Nephron progenitor cell (in vitro differentiated cells): ENCODE measurements at regions not wholly inside any gene's neighbourhood (a gene's known extent, or its start where the extent isn't known, plus 50 kb on each side); places are given as distances from the start of the nearest gene placed in this dataset.
"Not testable (repeated sequence)": the region's sequence is repeated elsewhere in the genome, so short reads cannot be mapped to it uniquely, and the experiment has no call there.

Source experiments
- DNase-seq: peaks from one replicate; pipeline ENCODE4 v3.0.0; 2021
- H3K27ac Mint-ChIP-seq: 2 replicates; pipeline ENCODE4 v1.8.0; 2021; ENCODE audit warnings: mild to moderate bottlenecking, moderate library complexity, mixed read lengths
- H3K27me3 Mint-ChIP-seq: 2 replicates; pipeline ENCODE4 v1.8.0; 2021; ENCODE audit warnings: mild to moderate bottlenecking, low read depth, mixed read lengths; ENCODE audit not compliant: poor library complexity
- H3K36me3 Mint-ChIP-seq: 2 replicates; pipeline ENCODE4 v1.8.0; 2021; ENCODE audit warnings: low read depth, mixed read lengths
- H3K4me1 Mint-ChIP-seq: 2 replicates; pipeline ENCODE4 v1.8.0; 2021; ENCODE audit warnings: mixed read lengths
- H3K4me3 Mint-ChIP-seq: 2 replicates; pipeline ENCODE4 v1.8.0; 2021; ENCODE audit warnings: mild to moderate bottlenecking, moderate library complexity, mixed read lengths
- H3K9me3 Mint-ChIP-seq: 2 replicates; pipeline ENCODE4 v1.8.0; 2021; ENCODE audit warnings: mild to moderate bottlenecking, moderate library complexity, mixed read lengths
- CTCF ChIP-seq: fragments of 200-600 bp; sonication (generic); IDR thresholded peaks from 2 replicates; pipeline ENCODE4 v1.5.0; 2021; ENCODE audit warnings: antibody characterized with exemption

GRCh38 chrX:82362990-82363389 lies 1145.1 kb upstream of the POU3F4 start:
- Mint-ChIP-seq H3K27me3 (no peaks in the 10 kb centered on the region), H3K4me1 (no peaks in the 10 kb centered on the region), H3K36me3 (no peaks in the 10 kb centered on the region), H3K27ac (no peak overlapping the region), H3K4me3 (no peak overlapping the region), H3K9me3 (peaks cover 27% of the 10 kb centered on the region)
- no peak for DNase-seq
- no peak for TF ChIP-seq CTCF

- Mint-ChIP-seq H3K27ac (no peak overlapping the region), H3K36me3 (no peaks in the 10 kb centered on the region), H3K27me3 (no peaks in the 10 kb centered on the region), H3K4me1 (no peaks in the 10 kb centered on the region), H3K9me3 (peaks cover 23% of the 10 kb centered on the region), H3K4me3 (no peak overlapping the region)
- no peak for TF ChIP-seq CTCF
- no peak for DNase-seq
Observed at GRCh38 chrX:82370978-82371646, 1137.0 kb upstream of the POU3F4 start.

- no peak for TF ChIP-seq CTCF
- H3K9me3 Mint-ChIP-seq, result peaks cover 49% of the 10 kb centered on the region
- no peaks in the 10 kb centered on the region for H3K27me3 Mint-ChIP-seq
- H3K4me1 Mint-ChIP-seq, result no peaks in the 10 kb centered on the region
- no peak overlapping the region for H3K4me3 Mint-ChIP-seq
- H3K27ac Mint-ChIP-seq, result no peak overlapping the region
- no peak for DNase-seq
- no peaks in the 10 kb centered on the region for H3K36me3 Mint-ChIP-seq
Observed at GRCh38 chrX:82384401-82384800, 1123.7 kb upstream of the POU3F4 start.

- Mint-ChIP-seq H3K36me3 (no peaks in the 10 kb centered on the region), H3K27ac (no peak overlapping the region), H3K4me3 (no peak overlapping the region), H3K9me3 (peaks cover 36% of the 10 kb centered on the region), H3K27me3 (no peaks in the 10 kb centered on the region), H3K4me1 (no peaks in the 10 kb centered on the region)
- no peak for TF ChIP-seq CTCF
- no peak for DNase-seq
Observed at GRCh38 chrX:82412858-82413257, 1095.2 kb upstream of the POU3F4 start.

GRCh38 chrX:82442281-82442680 lies 1065.8 kb upstream of the POU3F4 start:
- no peaks in the 10 kb centered on the region for H3K4me1 Mint-ChIP-seq
- no peaks in the 10 kb centered on the region for H3K27me3 Mint-ChIP-seq
- TF ChIP-seq CTCF, result no peak
- H3K36me3 Mint-ChIP-seq, result no peaks in the 10 kb centered on the region
- H3K4me3 Mint-ChIP-seq, result no peak overlapping the region
- peaks cover 52% of the 10 kb centered on the region for H3K9me3 Mint-ChIP-seq
- no peak for DNase-seq
- H3K27ac Mint-ChIP-seq, result no peak overlapping the region

- no peaks in the 10 kb centered on the region for H3K36me3 Mint-ChIP-seq
- TF ChIP-seq CTCF, result no peak
- peaks cover 80% of the 10 kb centered on the region for H3K9me3 Mint-ChIP-seq
- H3K27me3 Mint-ChIP-seq, result peaks cover 6% of the 10 kb centered on the region
- no peak for DNase-seq
- H3K4me1 Mint-ChIP-seq, result no peaks in the 10 kb centered on the region
- no peak overlapping the region for H3K4me3 Mint-ChIP-seq
- no peak overlapping the region for H3K27ac Mint-ChIP-seq
Observed at GRCh38 chrX:82451725-82452124, 1056.4 kb upstream of the POU3F4 start.

GRCh38 chrX:82455852-82456251 lies 1052.2 kb upstream of the POU3F4 start:
- not testable (repeated sequence) for H3K27me3 Mint-ChIP-seq, H3K4me1 Mint-ChIP-seq, H3K4me3 Mint-ChIP-seq, DNase-seq, H3K36me3 Mint-ChIP-seq, H3K27ac Mint-ChIP-seq
- H3K9me3 Mint-ChIP-seq, result peaks cover 47% of the 10 kb centered on the region
